GM12864 (cell line): ENCODE measurements at regions not wholly inside any gene's neighbourhood (a gene's known extent, or its start where the extent isn't known, plus 50 kb on each side); places are given as distances from the start of the nearest gene placed in this dataset.

Experiments
- DNase-seq: peaks from one replicate; pipeline ENCODE4 v3.0.0-alpha.2; 2011; ENCODE audit warnings: low read depth
- H3K4me3 ChIP-seq: 2 replicates; pipeline ENCODE4 v1.5.1; 2011; ENCODE audit warnings: mild to moderate bottlenecking, low read depth, low read length, control low read depth
- CTCF ChIP-seq: IDR thresholded peaks from 2 replicates; pipeline ENCODE4 v1.5.1; 2011; ENCODE audit warnings: low read depth, mild to moderate bottlenecking, moderate library complexity, low read length, control low read depth, inconsistent platforms; ENCODE audit errors: missing control alignments

GRCh38 chr2:57550912-57551311, 495.7 kb upstream of the VRK2 start:
- no peak for DNase-seq
- TF ChIP-seq CTCF: no peak
- H3K4me3 ChIP-seq: no peak overlapping the region

- DNase-seq: no peak
- peak; percentile 18 for TF ChIP-seq CTCF
- no peak overlapping the region for H3K4me3 ChIP-seq
These were observed 493.7 kb upstream of the VRK2 start for GRCh38 chr2:57552885-57553284.

- TF ChIP-seq CTCF: no peak
- H3K4me3 ChIP-seq: no peak overlapping the region
- DNase-seq: no peak
These were observed 492.3 kb upstream of the VRK2 start for GRCh38 chr2:57554348-57554747.

- TF ChIP-seq CTCF: no peak
- no peak for DNase-seq
- H3K4me3 ChIP-seq: no peak overlapping the region
These were observed 488.3 kb upstream of the VRK2 start for GRCh38 chr2:57558312-57558711.

GRCh38 chr2:57562495-57562894, 484.1 kb upstream of the VRK2 start:
- H3K4me3 ChIP-seq: no peak overlapping the region
- TF ChIP-seq CTCF: no peak

GRCh38 chr2:57563015-57563414, 483.6 kb upstream of the VRK2 start:
- TF ChIP-seq CTCF: no peak
- H3K4me3 ChIP-seq: no peak overlapping the region
- no peak for DNase-seq

More at GRCh38 chr2:57562495-57562894, 484.1 kb upstream of the VRK2 start:
- no peak for DNase-seq

GRCh38 chr2:57567245-57567644, 479.4 kb upstream of the VRK2 start:
- no peak overlapping the region for H3K4me3 ChIP-seq
- DNase-seq: no peak
- no peak for TF ChIP-seq CTCF
